HL-60 (cell line): ENCODE measurements at regions not wholly inside any gene's neighbourhood (a gene's known extent, or its start where the extent isn't known, plus 50 kb on each side); places are given as distances from the start of the nearest gene placed in this dataset.

Experiments
- POLR2AphosphoS5 ChIP-seq: IDR thresholded peaks from 2 replicates; pipeline ENCODE4 v1.6.1; 2012; ENCODE audit warnings: low read depth
- TF ChIP-seq, protein P1 (sequence below): IDR thresholded peaks from 2 replicates; pipeline ENCODE4 v1.6.1; 2012; ENCODE audit warnings: low read depth; ENCODE audit not compliant: insufficient replicate concordance
- TF ChIP-seq, protein P2 (sequence below): IDR thresholded peaks from one replicate; pipeline ENCODE4 v1.5.1; 2011; ENCODE audit warnings: low read length, control low read depth, inconsistent platforms; ENCODE audit not compliant: insufficient read depth

DNA sequence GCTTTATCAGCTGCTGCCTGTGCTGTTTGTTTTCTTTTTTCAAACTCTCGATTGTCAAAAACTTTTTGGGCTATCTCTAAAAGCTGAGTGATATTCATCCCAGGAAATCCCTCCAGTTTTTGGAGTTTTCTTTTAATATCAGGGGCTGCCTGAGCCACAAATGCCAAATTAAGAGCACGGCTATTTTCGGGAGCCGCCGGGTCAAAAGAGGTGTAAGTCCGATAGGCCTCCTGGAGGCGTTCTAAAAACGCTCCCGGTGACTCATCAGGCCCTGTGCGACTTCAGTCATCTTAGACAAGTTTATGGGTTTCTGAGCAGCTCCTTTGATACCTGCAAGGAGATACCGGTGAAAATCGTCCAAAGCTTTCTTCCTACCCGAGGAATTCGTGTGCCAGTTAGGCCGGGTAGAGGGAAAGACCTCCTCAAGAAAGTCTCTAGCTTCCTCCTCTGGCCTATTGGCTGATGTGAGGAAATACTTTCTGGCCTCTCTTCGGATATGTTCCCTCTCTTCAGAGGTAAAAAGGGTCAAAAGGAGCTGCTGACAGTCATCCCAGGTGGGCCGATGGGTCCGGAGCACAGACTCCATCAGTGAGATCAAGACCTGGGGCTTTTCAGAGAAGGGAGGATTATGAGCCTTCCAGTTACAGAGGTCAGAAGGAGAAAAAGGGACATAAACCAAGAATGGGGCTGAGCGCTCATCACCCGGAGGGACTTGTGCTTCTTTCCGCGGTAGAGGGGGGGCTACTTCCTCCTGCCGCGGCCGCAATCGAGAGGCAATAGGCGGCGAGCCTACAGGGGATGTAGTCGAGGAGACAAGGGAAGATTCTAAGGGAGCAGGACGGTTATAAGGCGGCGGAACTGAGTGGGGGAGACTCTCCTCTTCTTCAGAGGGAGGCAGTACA, 151.1 kb downstream of the TRIM27 start:
- TF ChIP-seq, protein P1, sequence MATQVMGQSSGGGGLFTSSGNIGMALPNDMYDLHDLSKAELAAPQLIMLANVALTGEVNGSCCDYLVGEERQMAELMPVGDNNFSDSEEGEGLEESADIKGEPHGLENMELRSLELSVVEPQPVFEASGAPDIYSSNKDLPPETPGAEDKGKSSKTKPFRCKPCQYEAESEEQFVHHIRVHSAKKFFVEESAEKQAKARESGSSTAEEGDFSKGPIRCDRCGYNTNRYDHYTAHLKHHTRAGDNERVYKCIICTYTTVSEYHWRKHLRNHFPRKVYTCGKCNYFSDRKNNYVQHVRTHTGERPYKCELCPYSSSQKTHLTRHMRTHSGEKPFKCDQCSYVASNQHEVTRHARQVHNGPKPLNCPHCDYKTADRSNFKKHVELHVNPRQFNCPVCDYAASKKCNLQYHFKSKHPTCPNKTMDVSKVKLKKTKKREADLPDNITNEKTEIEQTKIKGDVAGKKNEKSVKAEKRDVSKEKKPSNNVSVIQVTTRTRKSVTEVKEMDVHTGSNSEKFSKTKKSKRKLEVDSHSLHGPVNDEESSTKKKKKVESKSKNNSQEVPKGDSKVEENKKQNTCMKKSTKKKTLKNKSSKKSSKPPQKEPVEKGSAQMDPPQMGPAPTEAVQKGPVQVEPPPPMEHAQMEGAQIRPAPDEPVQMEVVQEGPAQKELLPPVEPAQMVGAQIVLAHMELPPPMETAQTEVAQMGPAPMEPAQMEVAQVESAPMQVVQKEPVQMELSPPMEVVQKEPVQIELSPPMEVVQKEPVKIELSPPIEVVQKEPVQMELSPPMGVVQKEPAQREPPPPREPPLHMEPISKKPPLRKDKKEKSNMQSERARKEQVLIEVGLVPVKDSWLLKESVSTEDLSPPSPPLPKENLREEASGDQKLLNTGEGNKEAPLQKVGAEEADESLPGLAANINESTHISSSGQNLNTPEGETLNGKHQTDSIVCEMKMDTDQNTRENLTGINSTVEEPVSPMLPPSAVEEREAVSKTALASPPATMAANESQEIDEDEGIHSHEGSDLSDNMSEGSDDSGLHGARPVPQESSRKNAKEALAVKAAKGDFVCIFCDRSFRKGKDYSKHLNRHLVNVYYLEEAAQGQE, result no peak
- TF ChIP-seq, protein P2, sequence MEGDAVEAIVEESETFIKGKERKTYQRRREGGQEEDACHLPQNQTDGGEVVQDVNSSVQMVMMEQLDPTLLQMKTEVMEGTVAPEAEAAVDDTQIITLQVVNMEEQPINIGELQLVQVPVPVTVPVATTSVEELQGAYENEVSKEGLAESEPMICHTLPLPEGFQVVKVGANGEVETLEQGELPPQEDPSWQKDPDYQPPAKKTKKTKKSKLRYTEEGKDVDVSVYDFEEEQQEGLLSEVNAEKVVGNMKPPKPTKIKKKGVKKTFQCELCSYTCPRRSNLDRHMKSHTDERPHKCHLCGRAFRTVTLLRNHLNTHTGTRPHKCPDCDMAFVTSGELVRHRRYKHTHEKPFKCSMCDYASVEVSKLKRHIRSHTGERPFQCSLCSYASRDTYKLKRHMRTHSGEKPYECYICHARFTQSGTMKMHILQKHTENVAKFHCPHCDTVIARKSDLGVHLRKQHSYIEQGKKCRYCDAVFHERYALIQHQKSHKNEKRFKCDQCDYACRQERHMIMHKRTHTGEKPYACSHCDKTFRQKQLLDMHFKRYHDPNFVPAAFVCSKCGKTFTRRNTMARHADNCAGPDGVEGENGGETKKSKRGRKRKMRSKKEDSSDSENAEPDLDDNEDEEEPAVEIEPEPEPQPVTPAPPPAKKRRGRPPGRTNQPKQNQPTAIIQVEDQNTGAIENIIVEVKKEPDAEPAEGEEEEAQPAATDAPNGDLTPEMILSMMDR, result no peak
- no peak for TF ChIP-seq POLR2AphosphoS5
